ENCODE measurements at regions not wholly inside any gene's neighbourhood (a gene's known extent, or its start where the extent isn't known, plus 50 kb on each side); places are given as distances from the start of the nearest gene placed in this dataset.

DNA sequence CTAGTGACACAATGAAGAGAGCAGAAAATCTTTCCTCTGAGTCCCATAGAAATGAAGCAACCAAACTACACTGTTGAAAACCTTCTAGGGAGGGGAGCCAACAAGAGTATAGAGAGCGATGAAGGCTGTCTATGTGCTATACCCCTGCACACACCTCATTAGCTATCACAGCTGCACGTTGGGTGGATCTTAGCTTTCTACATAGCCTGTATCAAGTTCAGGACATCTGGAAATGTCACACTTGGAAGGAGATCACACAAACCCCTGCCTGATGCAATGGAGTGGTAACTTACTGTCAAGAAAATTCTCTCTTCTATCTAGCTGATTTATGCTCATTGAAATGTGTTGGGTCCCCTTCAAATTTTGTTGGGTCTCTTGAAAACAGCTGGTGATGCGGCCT lies 127.0 kb upstream of the NTRK2 start:
- no peak for ATAC-seq (ENCODE audit: low FRiP score)
- no peak for DNase-seq (ENCODE audit: low spot score)
- TF ChIP-seq, protein P1, sequence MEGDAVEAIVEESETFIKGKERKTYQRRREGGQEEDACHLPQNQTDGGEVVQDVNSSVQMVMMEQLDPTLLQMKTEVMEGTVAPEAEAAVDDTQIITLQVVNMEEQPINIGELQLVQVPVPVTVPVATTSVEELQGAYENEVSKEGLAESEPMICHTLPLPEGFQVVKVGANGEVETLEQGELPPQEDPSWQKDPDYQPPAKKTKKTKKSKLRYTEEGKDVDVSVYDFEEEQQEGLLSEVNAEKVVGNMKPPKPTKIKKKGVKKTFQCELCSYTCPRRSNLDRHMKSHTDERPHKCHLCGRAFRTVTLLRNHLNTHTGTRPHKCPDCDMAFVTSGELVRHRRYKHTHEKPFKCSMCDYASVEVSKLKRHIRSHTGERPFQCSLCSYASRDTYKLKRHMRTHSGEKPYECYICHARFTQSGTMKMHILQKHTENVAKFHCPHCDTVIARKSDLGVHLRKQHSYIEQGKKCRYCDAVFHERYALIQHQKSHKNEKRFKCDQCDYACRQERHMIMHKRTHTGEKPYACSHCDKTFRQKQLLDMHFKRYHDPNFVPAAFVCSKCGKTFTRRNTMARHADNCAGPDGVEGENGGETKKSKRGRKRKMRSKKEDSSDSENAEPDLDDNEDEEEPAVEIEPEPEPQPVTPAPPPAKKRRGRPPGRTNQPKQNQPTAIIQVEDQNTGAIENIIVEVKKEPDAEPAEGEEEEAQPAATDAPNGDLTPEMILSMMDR (IDR thresholded peaks at IDR 0.05) = no peak

DNA sequence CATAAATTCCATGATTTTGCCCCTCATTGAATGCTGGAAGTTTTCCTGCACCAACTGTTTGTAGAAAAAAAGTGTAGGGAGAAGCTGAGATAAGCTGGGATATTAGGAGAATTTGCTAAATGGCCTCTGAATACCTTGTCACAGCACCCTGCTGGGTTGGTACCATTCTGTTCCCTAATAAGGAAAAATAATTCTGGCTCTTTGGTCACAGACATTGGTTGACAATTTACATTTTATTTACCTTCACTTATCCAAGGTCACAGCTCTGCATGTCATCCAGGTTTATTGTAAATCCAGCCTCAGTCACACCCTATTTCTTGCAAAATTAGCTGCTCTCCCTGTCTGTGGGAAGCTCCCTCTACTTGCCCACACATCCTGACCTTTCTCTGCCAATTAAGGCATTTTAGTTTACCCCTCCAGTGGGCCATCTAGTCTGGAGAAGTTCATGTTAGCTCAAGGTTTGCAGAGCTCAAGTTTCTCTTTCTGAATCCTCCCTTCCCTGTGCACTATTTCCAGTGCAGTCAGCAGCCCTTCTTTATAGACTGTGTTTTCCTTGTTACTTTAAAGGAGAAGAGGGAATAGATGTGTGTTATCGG lies 115.4 kb upstream of the NTRK2 start:
- no peak for ATAC-seq (ENCODE audit: low FRiP score)
- TF ChIP-seq, protein P1 (IDR thresholded peaks at IDR 0.05) = no peak
- DNase-seq (ENCODE audit: low spot score) = no peak

DNA sequence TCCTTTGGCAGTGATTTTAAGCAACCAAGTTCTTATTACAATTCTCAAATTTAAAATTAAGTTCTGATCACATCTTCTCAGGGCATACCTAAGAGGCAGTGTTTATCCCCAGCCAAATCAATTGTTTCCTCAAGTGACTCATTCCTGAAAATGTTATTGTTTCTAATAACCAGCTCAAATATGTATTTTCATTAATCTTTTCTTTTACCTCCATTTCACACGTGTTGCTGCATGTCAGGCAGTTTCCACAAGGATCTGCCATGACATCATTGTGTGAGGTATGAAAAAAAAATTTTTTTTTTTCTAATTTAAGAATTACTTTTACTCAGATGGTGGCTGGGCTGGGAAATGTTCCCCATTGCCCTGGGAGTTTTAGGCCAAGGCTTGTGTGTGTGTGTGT lies 113.0 kb upstream of the NTRK2 start:
- ATAC-seq (ENCODE audit: low FRiP score) (no peak), DNase-seq (ENCODE audit: low spot score) (no peak)
- TF ChIP-seq, protein P1 (IDR thresholded peaks at IDR 0.05) = no peak

DNA sequence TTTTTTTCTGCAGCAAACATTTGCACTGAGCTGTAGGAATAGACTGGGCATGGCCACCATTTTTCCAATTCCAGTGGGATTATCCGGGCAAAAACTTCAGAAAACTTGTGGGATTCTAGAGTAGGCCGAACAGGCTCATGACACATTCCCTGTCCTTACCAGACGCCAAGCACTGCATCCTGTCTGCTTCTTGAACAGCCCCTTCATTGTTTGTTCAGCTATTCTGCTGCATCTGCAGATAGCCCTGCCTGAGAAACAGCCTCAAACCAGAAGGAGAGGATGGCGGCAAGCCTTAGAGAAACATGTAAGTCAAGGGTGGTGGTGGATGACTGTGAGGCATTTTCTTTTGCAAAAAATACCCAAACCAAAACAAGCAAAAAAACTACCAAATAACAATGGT lies 111.8 kb upstream of the NTRK2 start:
- no peak for DNase-seq (ENCODE audit: low spot score)
- TF ChIP-seq, protein P1 (IDR thresholded peaks at IDR 0.05) = no peak
- no peak for ATAC-seq (ENCODE audit: low FRiP score)

DNA sequence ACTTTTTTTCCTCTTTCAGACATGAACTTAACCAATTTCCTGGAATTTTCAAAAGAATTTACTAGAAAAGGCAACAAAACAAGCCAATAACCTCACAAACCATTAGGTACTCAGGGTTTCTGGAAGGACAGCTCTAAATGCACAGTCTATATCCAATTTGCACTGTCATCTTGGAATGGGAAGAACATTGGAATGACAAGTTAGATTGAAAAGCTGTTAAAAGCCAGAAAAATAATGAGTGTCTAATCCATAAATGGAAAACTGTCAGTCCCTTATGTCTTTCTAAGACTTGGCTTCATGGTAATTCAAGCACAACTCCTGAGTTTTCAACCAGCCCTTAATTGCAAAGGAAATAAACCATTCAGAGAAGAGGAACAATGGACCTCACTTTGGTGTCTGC lies 105.8 kb upstream of the NTRK2 start:
- no peak for DNase-seq (ENCODE audit: low spot score)
- ATAC-seq (ENCODE audit: low FRiP score) = no peak
- TF ChIP-seq, protein P1 (IDR thresholded peaks at IDR 0.05) = no peak

DNA sequence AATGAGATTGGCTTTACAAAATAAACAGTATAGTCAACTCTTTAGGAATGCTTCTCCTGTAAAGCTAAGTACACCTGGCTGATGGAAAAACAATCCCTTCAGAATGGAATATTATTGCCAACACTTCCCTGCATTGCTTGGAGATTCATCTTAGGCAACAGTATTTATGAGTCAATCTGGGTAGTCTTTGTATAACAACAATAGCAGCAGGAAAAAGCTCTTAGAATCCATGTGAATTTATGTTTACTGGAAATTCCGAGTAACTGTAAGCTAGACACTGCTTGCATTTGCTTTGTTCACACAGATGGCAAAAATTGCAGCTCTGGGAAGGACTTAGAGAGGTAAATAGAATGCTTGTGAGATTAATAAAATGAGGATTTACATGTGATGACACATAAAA lies 101.7 kb upstream of the NTRK2 start:
- TF ChIP-seq, protein P1 (IDR thresholded peaks at IDR 0.05) = no peak
- DNase-seq (ENCODE audit: low spot score) (no peak), ATAC-seq (ENCODE audit: low FRiP score) (no peak)

DNA sequence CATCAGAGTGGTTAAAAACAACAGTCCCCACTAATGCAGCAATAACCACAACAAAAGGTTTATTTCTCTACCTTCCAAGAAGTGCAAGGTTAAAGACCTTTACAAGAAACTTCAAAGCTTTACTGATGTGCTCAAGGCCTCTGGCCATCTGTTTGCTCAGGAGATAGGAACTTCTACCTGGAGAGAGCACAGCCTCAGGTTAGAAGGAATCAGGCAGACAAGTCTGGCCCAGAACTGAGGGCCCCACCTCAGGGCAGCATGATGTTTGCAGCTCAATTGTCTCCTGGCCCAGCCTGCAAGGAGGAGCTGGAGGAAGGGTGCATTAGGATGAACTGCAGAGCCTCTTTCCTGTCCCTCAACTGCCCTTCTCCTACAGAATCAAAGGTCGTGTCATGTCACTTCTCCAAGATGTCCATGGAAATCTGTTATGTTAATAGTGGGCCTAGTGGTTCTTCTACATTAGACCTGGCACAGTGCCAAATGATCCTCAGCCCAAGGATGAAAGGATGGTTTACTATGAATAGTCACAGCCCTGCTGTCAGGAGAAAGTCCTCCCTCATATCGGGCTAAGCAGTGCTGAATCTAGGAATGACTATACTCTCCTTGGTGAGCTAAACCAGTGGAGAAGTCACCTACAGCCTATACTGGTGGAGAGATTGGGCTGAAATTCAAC lies 98.9 kb upstream of the NTRK2 start:
- TF ChIP-seq, protein P1 (IDR thresholded peaks at IDR 0.05) = no peak
- ATAC-seq (ENCODE audit: low FRiP score) = no peak
- DNase-seq (ENCODE audit: low spot score) = no peak
